ENCODE measurements at regions not wholly inside any gene's neighbourhood (a gene's known extent, or its start where the extent isn't known, plus 50 kb on each side); places are given as distances from the start of the nearest gene placed in this dataset.

DNA sequence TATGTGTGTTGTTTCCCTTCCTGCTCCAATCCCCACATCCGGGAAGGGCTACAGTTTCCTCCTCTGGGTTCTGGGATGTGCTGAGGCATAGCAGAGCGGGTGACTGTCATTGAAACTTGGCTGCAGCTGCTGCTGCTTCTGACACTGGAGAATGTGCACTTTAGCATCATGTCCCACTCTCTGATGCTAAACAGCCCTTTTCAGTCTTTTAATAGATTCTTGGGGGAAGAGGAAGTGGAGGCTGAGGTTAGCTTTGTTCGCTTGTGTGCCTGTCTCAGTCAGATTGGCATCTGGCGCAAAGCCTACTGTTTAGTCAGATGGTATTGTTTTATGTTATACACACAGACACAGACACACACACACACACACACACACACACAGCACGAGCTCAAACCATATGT lies 136.5 kb upstream of the RND3 start:
- TF ChIP-seq, protein P1, sequence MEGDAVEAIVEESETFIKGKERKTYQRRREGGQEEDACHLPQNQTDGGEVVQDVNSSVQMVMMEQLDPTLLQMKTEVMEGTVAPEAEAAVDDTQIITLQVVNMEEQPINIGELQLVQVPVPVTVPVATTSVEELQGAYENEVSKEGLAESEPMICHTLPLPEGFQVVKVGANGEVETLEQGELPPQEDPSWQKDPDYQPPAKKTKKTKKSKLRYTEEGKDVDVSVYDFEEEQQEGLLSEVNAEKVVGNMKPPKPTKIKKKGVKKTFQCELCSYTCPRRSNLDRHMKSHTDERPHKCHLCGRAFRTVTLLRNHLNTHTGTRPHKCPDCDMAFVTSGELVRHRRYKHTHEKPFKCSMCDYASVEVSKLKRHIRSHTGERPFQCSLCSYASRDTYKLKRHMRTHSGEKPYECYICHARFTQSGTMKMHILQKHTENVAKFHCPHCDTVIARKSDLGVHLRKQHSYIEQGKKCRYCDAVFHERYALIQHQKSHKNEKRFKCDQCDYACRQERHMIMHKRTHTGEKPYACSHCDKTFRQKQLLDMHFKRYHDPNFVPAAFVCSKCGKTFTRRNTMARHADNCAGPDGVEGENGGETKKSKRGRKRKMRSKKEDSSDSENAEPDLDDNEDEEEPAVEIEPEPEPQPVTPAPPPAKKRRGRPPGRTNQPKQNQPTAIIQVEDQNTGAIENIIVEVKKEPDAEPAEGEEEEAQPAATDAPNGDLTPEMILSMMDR (IDR thresholded peaks at IDR 0.05; ENCODE audit: insufficient read depth, low read depth, low read length) = no peak
- TF ChIP-seq EZH2 (IDR thresholded peaks at IDR 0.05; ENCODE audit: insufficient read depth, low read length) = no peak

Measured in astrocyte (in vitro differentiated cells and primary cell).